MM.1S (cell line): ENCODE measurements at regions not wholly inside any gene's neighbourhood (a gene's known extent, or its start where the extent isn't known, plus 50 kb on each side); places are given as distances from the start of the nearest gene placed in this dataset.

ENCODE experiments used
- DNase-seq: peaks from one replicate; pipeline ENCODE4 v3.0.0-alpha.2; 2015
- H2AFZ ChIP-seq: fragments of 300-600 bp; sonication (generic); 2 replicates; pipeline ENCODE4 v1.6.0; 2016; ENCODE audit warnings: antibody characterized with exemption, low read length
- H3F3A ChIP-seq: fragments of 300-600 bp; sonication (generic); 2 replicates; pipeline ENCODE4 v1.6.1; 2016; ENCODE audit warnings: mild to moderate bottlenecking, antibody characterized with exemption, low read length, moderate library complexity, mixed read lengths; ENCODE audit not compliant: insufficient read depth
- H3K27ac ChIP-seq: fragments of 300-600 bp; sonication (generic); 2 replicates; pipeline ENCODE4 v1.5.1; 2016; ENCODE audit warnings: mild to moderate bottlenecking, low read length
- H3K27me3 ChIP-seq: fragments of 300-600 bp; sonication (generic); replicated peaks from 2 replicates; pipeline ENCODE4 v1.6.0; 2016; ENCODE audit warnings: low read length; ENCODE audit not compliant: insufficient read depth
- H3K36me3 ChIP-seq: fragments of 300-600 bp; sonication (generic); replicated peaks from 2 replicates; pipeline ENCODE4 v1.6.1; 2016; ENCODE audit warnings: mild to moderate bottlenecking, low read length, mixed read lengths; ENCODE audit not compliant: insufficient read depth
- H3K4me1 ChIP-seq: fragments of 300-600 bp; sonication (generic); 2 replicates; pipeline ENCODE4 v1.6.1; 2016; ENCODE audit warnings: low read length, mixed read lengths
- H3K4me2 ChIP-seq: fragments of 300-600 bp; sonication (generic); 2 replicates; pipeline ENCODE4 v1.6.0; 2016; ENCODE audit warnings: low read depth, low read length
- H3K4me3 ChIP-seq: fragments of 300-600 bp; sonication (generic); 2 replicates; pipeline ENCODE4 v1.5.1; 2016; ENCODE audit warnings: low read length, mixed read lengths
- H3K79me2 ChIP-seq: fragments of 300-600 bp; sonication (generic); 2 replicates; pipeline ENCODE4 v1.6.1; 2016; ENCODE audit warnings: mixed run types, low read length, mixed read lengths
- H3K9ac ChIP-seq: fragments of 300-600 bp; sonication (generic); 2 replicates; pipeline ENCODE4 v1.6.1; 2016; ENCODE audit warnings: low read length, mixed read lengths
- H3K9me2 ChIP-seq: fragments of 300-600 bp; sonication (generic); replicated peaks from 2 replicates; pipeline ENCODE4 v1.6.1; 2016; ENCODE audit warnings: mild to moderate bottlenecking, low read length, mixed read lengths; ENCODE audit not compliant: insufficient read depth
- H3K9me3 ChIP-seq: fragments of 300-600 bp; sonication (generic); replicated peaks from 2 replicates; pipeline ENCODE4 v1.6.1; 2016; ENCODE audit warnings: mild to moderate bottlenecking, low read length, mixed read lengths; ENCODE audit not compliant: insufficient read depth
- H4K20me1 ChIP-seq: fragments of 300-600 bp; sonication (generic); 2 replicates; pipeline ENCODE4 v1.6.1; 2016; ENCODE audit warnings: mild to moderate bottlenecking, low read length, moderate library complexity, mixed read lengths; ENCODE audit not compliant: insufficient read depth
- CTCF ChIP-seq: fragments of 300-600 bp; sonication (generic); IDR thresholded peaks from 2 replicates; pipeline ENCODE4 v1.5.1; 2016; ENCODE audit warnings: antibody characterized with exemption, low read length, mixed read lengths
- EZH2 ChIP-seq: fragments of 300-600 bp; sonication (generic); optimal IDR thresholded peaks from 2 replicates; pipeline ENCODE3; 2017; ENCODE audit warnings: low read depth, mild to moderate bottlenecking, antibody characterized with exemption, low read length, mixed read lengths
- EZH2phosphoT487 ChIP-seq: fragments of 300-600 bp; sonication (generic); IDR thresholded peaks from 2 replicates; pipeline ENCODE4 v1.6.1; 2018; ENCODE audit warnings: antibody characterized with exemption, low read length

GRCh38 chr3:163601426-163601825 lies 1476.9 kb downstream of the SI start:
- no peak for TF ChIP-seq EZH2phosphoT487
- no peak for TF ChIP-seq CTCF
- no peak for TF ChIP-seq EZH2
- Histone ChIP-seq H4K20me1 (no peaks in the 10 kb centered on the region), H3K27ac (no peak overlapping the region), H2AFZ (no peak overlapping the region), H3K4me2 (no peak overlapping the region), H3K9me2 (no peaks in the 10 kb centered on the region), H3K79me2 (no peaks in the 10 kb centered on the region), H3K9ac (no peak overlapping the region), H3K27me3 (no peaks in the 10 kb centered on the region), H3K4me1 (no peaks in the 10 kb centered on the region), H3K36me3 (no peaks in the 10 kb centered on the region), H3K9me3 (no peaks in the 10 kb centered on the region), H3F3A (no peaks in the 10 kb centered on the region), H3K4me3 (no peak overlapping the region)
- no peak for DNase-seq

DNA sequence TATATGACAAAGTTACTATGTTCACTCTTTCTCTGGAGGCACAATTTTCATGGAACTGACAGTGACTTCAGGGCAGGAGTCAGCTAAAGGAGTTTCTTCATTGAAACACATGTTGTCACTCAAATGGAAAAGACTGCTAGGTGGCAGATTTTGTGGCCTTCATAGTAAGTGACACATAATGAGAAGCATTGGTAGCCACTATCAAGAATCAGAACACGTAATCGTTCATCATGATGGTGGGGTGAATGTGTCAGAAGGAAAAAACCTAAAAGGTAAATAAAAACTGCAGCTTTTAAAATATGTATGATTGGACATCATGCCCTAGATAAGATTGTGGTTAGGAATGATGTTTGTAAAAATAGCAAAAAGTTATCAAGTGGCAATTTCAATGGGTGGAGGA lies 1491.0 kb downstream of the SI start:
- Histone ChIP-seq H2AFZ (no peak overlapping the region), H3K36me3 (no peaks in the 10 kb centered on the region), H4K20me1 (no peaks in the 10 kb centered on the region), H3K4me1 (no peaks in the 10 kb centered on the region), H3K4me3 (no peak overlapping the region), H3K9me3 (no peaks in the 10 kb centered on the region), H3K27me3 (no peaks in the 10 kb centered on the region), H3K4me2 (no peak overlapping the region), H3K27ac (no peak overlapping the region), H3K79me2 (no peaks in the 10 kb centered on the region), H3K9me2 (no peaks in the 10 kb centered on the region), H3K9ac (no peak overlapping the region), H3F3A (no peaks in the 10 kb centered on the region)
- DNase-seq, result no peak
- no peak for TF ChIP-seq EZH2
- no peak for TF ChIP-seq EZH2phosphoT487
- no peak for TF ChIP-seq CTCF

DNA sequence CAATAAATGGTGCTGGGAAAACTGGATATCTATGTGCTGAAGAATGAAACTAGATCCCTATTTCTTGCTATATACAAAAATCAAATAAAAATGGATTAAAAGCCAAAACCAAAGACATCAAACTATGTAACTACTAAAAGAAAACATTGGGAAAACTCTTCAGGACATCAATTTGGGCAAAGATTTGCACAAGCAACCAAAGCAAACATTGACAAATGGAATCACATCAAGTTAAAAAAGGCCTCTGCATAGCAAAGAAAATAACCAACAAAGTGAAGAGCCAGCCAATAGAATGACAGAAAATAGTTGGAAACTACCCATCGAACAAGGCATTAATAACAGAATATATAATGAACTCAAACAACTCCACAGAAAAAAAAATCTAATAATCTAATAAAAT lies 1495.3 kb downstream of the SI start:
- H3K4me1 ChIP-seq, result no peaks in the 10 kb centered on the region
- no peak overlapping the region for H2AFZ ChIP-seq
- H3K27me3 ChIP-seq, result no peaks in the 10 kb centered on the region
- H3K36me3 ChIP-seq, result no peaks in the 10 kb centered on the region
- no peak overlapping the region for H3K4me3 ChIP-seq
- no peak for DNase-seq
- no peaks in the 10 kb centered on the region for H3K9me2 ChIP-seq
- TF ChIP-seq EZH2 (no peak), EZH2phosphoT487 (no peak), CTCF (no peak)
- H3K79me2 ChIP-seq, result no peaks in the 10 kb centered on the region
- H3F3A ChIP-seq, result no peaks in the 10 kb centered on the region
- no peak overlapping the region for H3K9ac ChIP-seq
- H3K9me3 ChIP-seq, result no peaks in the 10 kb centered on the region
- H4K20me1 ChIP-seq, result no peaks in the 10 kb centered on the region
- no peak overlapping the region for H3K4me2 ChIP-seq
- no peak overlapping the region for H3K27ac ChIP-seq

DNA sequence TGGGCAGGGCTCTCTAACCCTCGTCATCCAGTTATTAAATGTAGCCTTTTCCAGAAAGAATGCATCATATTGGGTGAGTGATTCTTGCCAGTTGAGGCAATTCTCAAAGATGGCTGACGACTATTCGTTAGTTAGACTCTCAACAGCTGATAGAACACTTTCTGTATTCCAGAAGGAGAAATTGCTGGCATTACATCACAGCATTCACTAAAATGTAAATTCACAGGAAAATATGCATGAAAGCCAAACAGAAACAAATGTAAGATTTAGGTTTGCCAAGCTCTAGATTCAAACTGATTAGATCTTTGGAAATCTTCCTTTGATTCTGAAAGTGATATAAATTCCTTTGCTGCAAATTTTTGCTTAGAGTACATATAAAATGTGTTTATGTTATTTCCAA lies 1501.0 kb downstream of the SI start:
- H4K20me1 ChIP-seq, result no peaks in the 10 kb centered on the region
- H3K9me2 ChIP-seq, result no peaks in the 10 kb centered on the region
- TF ChIP-seq CTCF, result no peak
- no peak for TF ChIP-seq EZH2
- TF ChIP-seq EZH2phosphoT487, result no peak
- no peaks in the 10 kb centered on the region for H3K9me3 ChIP-seq
- no peaks in the 10 kb centered on the region for H3F3A ChIP-seq
- no peak overlapping the region for H3K4me3 ChIP-seq
- no peaks in the 10 kb centered on the region for H3K79me2 ChIP-seq
- H2AFZ ChIP-seq, result no peak overlapping the region
- H3K36me3 ChIP-seq, result no peaks in the 10 kb centered on the region
- H3K27ac ChIP-seq, result no peak overlapping the region
- H3K27me3 ChIP-seq, result no peaks in the 10 kb centered on the region
- DNase-seq, result no peak
- no peak overlapping the region for H3K4me2 ChIP-seq
- H3K9ac ChIP-seq, result no peak overlapping the region
- no peaks in the 10 kb centered on the region for H3K4me1 ChIP-seq
